HEK293 (cell line): ENCODE measurements at regions not wholly inside any gene's neighbourhood (a gene's known extent, or its start where the extent isn't known, plus 50 kb on each side); places are given as distances from the start of the nearest gene placed in this dataset.

Source experiments
- CTCF ChIP-seq: fragments of 450-650 bp; formaldehyde crosslinking; IDR thresholded peaks from 2 replicates; pipeline ENCODE4 v1.5.1; 2016; ENCODE audit warnings: missing biosample characterization, missing genetic modification characterization
- ZNF792 ChIP-seq: fragments of 450-650 bp; formaldehyde crosslinking; IDR thresholded peaks from 2 replicates; pipeline ENCODE4 v1.5.1; 2016; ENCODE audit warnings: missing biosample characterization, missing genetic modification characterization
- ZSCAN16 ChIP-seq: fragments of 450-650 bp; formaldehyde crosslinking; IDR thresholded peaks from 2 replicates; pipeline ENCODE4 v1.5.1; 2016; ENCODE audit warnings: missing biosample characterization, missing genetic modification characterization

- no peak for TF ChIP-seq CTCF (tag by site-specific recombination)
- TF ChIP-seq ZSCAN16 (tag by site-specific recombination) = no peak
- no peak for TF ChIP-seq ZNF792 (tag by site-specific recombination)
These were observed 133.9 kb upstream of the CTAGE1 start for GRCh38 chr18:22551536-22552151.
